Endothelial cell (in vitro differentiated cells): ENCODE measurements at regions not wholly inside any gene's neighbourhood (a gene's known extent, or its start where the extent isn't known, plus 50 kb on each side); places are given as distances from the start of the nearest gene placed in this dataset.

Experiments
- DNase-seq: peaks from one replicate; pipeline ENCODE4 v3.0.0; 2021; ENCODE audit warnings: low spot score
- H3K27ac Mint-ChIP-seq: one replicate; pipeline ENCODE4 v1.8.0; 2021; ENCODE audit warnings: mixed read lengths, inconsistent platforms; ENCODE audit not compliant: unreplicated experiment
- H3K27me3 Mint-ChIP-seq: one replicate; pipeline ENCODE4 v1.8.0; 2021; ENCODE audit warnings: mild to moderate bottlenecking, moderate library complexity, mixed read lengths, inconsistent platforms; ENCODE audit not compliant: unreplicated experiment
- H3K36me3 Mint-ChIP-seq: one replicate; pipeline ENCODE4 v1.8.0; 2021; ENCODE audit warnings: mild to moderate bottlenecking, low read depth, mixed read lengths, inconsistent platforms; ENCODE audit not compliant: unreplicated experiment
- H3K4me1 Mint-ChIP-seq: one replicate; pipeline ENCODE4 v1.8.0; 2021; ENCODE audit warnings: mild to moderate bottlenecking, mixed read lengths, inconsistent platforms; ENCODE audit not compliant: unreplicated experiment
- H3K4me3 Mint-ChIP-seq: one replicate; pipeline ENCODE4 v1.8.0; 2021; ENCODE audit warnings: mild to moderate bottlenecking, mixed read lengths, inconsistent platforms; ENCODE audit not compliant: unreplicated experiment
- H3K9me3 Mint-ChIP-seq: one replicate; pipeline ENCODE4 v1.8.0; 2021; ENCODE audit warnings: mixed read lengths, inconsistent platforms; ENCODE audit not compliant: unreplicated experiment
- CTCF ChIP-seq: fragments of 200-600 bp; sonication (generic); IDR thresholded peaks from one replicate; pipeline ENCODE4 v1.5.0; 2021; ENCODE audit warnings: antibody characterized with exemption; ENCODE audit not compliant: unreplicated experiment

- no peak overlapping the region for H3K27ac Mint-ChIP-seq
- H3K36me3 Mint-ChIP-seq: no peaks in the 10 kb centered on the region
- TF ChIP-seq CTCF: no peak
- no peaks in the 10 kb centered on the region for H3K27me3 Mint-ChIP-seq
- H3K4me1 Mint-ChIP-seq: no peaks in the 10 kb centered on the region
- H3K9me3 Mint-ChIP-seq: no peaks in the 10 kb centered on the region
- no peak overlapping the region for H3K4me3 Mint-ChIP-seq
- DNase-seq: no peak
These were observed 443.9 kb downstream of the PID1 start for GRCh38 chr2:228827056-228827700.

GRCh38 chr2:228819701-228820100 is 451.4 kb downstream of the PID1 start:
- no peak overlapping the region for H3K27ac Mint-ChIP-seq
- no peaks in the 10 kb centered on the region for H3K36me3 Mint-ChIP-seq
- H3K9me3 Mint-ChIP-seq: no peaks in the 10 kb centered on the region

GRCh38 chr2:228802181-228803071 is 468.7 kb downstream of the PID1 start:
- Mint-ChIP-seq H3K27ac (no peak overlapping the region), H3K36me3 (no peaks in the 10 kb centered on the region), H3K9me3 (no peaks in the 10 kb centered on the region), H3K4me1 (no peaks in the 10 kb centered on the region), H3K4me3 (no peak overlapping the region), H3K27me3 (no peaks in the 10 kb centered on the region)
- no peak for DNase-seq
- no peak for TF ChIP-seq CTCF

More at GRCh38 chr2:228819701-228820100, 451.4 kb downstream of the PID1 start:
- TF ChIP-seq CTCF: no peak
- DNase-seq: no peak
- Mint-ChIP-seq H3K4me1 (no peaks in the 10 kb centered on the region), H3K4me3 (no peak overlapping the region), H3K27me3 (peaks cover 3% of the 10 kb centered on the region)

- Mint-ChIP-seq H3K4me1 (no peaks in the 10 kb centered on the region), H3K27me3 (no peaks in the 10 kb centered on the region), H3K36me3 (no peaks in the 10 kb centered on the region), H3K4me3 (no peak overlapping the region), H3K9me3 (no peaks in the 10 kb centered on the region), H3K27ac (no peak overlapping the region)
- no peak for TF ChIP-seq CTCF
- DNase-seq: no peak
These were observed 469.6 kb downstream of the PID1 start for GRCh38 chr2:228801451-228801850.

- Mint-ChIP-seq H3K9me3 (no peaks in the 10 kb centered on the region), H3K27me3 (no peaks in the 10 kb centered on the region), H3K4me3 (no peak overlapping the region), H3K4me1 (no peaks in the 10 kb centered on the region), H3K27ac (no peak overlapping the region), H3K36me3 (no peaks in the 10 kb centered on the region)
- DNase-seq: no peak
- no peak for TF ChIP-seq CTCF
These were observed 471.9 kb downstream of the PID1 start for GRCh38 chr2:228799208-228799588.
